Renal cortex interstitium (tissue), 11 donors: ENCODE measurements at regions not wholly inside any gene's neighbourhood (a gene's known extent, or its start where the extent isn't known, plus 50 kb on each side); places are given as distances from the start of the nearest gene placed in this dataset.

Experiments
- DNase-seq, 11 donors: peaks; one replicate each; pipeline ENCODE4 v3.0.0-alpha.2; 2013; ENCODE audit warnings: low read depth in 9 of 11, low spot score in 4 of 11; ENCODE audit errors: extremely low read depth in 1 of 11

- DNase-seq, result no peak
Observed at GRCh38 chr15:31470756-31471155, 144.1 kb downstream of the KLF13 start.

GRCh38 chr15:31471731-31472430 is 145.2 kb downstream of the KLF13 start:
- no peak for DNase-seq

DNA sequence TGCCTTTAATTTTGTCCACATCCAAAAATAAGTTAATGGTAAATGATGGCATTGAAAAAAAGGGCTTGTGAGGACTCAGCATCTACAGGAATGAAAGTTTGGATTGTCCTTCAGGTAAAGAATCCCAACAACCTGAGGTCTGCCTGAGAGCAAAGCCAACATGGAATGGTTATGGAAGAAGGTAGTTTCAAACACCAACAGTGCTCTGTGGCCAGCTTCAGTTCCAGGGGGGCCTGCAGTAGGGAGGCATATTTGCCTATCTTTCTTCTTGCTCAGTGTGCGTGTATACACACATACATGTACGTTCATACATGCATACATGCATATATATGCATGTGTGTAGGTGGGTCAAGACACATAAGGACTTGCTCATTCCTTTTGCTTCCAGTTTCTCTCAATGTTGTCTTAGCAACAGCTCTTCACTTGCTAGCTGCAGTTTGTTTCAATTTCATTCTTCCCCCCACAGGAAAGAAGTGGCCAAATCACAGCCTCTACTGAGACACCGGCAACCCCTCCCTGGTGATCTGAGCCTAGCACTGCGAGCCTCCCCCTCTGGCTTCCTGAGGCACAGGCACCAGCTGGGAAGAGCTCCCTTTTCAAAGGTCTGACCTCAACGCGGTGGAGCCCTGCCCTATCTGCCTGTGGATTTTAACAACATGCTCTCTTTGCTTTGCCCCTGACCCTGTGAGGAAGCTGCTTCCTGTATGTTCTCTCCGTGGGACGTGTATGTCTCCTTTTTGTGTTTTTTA is 146.2 kb downstream of the KLF13 start:
- DNase-seq, result peak in 3 of 11 donors; percentile 28 to 55 (median 54)

DNA sequence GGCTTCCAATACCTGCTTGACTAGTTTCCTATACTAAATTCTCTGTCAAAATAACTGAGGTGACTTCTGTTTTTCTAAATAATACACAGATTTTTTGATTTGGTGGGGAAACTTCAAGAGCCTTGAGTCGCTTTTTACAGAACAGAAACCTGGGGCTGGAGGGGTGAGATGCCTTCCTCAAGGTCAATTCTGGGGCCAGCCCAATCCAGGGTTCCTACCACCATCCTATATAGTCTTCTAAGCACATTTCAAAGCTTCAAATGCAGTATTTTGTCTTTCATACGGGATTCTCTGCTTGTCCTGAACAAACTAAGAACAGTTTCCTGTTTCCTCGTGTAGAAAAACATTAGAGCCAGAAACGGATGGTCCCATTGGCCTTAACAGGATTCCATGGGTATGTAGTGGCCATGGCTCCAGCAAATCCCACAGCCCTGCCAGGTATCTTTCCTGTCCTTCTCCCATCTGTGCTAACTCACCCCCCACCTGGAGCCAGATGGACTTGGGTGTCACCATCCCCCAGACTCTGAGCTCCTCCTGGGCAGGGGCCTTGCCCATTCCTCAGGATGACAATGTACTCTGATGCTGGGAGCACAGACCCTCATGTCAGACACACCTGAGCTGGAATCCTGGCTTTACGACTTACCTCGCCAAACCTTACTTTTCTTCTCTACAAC is 146.9 kb downstream of the KLF13 start:
- DNase-seq, result no peak

DNA sequence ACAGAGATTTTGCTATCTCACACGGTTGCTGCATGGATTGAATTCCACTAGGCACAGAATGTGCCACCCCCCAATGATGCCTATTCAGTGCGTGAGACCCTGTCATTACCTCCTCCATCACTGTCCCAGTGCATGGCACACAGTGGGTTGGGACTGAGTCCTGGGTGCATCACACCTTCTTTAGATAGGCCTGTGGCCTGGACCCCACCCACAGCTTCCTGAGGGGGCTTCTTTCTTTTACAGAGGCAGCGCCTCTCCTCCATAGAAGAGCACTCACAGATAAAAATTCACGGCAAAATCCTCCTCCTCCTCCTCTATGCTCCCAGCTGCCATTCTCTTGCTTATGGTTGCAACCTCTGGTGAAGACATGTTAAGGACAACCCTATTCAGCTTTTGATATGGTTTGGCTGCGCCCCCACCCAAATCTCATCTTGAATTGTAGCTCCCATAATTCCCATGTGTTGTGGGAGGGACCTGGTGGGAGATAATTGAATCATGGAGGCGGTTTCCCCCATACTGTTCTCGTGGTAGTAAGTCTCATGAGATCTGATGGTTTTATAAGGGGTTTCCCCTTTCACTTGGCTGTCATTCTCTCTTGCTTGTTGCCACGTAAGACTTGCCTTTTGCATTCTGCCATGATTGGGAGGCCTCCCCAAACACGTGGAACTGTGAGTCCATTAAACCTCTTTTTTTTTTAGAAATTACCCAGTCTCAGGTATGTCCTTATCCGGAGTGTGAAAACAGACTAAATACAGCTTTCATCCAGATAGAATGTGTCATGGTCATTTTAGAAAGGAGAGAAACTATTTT is 147.6 kb downstream of the KLF13 start:
- no peak for DNase-seq

- no peak for DNase-seq
Observed at GRCh38 chr15:31476236-31476810, 149.7 kb downstream of the KLF13 start.

DNA sequence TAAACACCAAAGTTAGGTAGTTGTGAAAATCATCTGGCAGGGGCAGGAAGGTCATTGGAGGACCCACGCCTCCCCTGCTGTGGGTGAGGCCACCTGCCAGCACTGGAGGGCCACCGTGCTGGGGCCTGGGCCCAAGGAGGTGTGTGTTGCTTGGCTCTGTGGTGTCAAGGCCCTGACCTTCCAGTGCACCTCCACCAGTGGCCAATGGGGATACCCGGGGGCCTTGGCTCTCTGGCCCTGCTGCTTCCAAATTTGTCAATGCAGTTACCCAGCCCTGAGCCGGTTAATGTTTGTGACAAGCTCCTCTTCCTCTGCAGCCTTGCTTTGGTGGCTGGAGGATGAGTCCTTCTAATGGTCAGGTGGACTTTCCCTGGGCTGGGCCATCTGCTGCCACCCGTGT is 150.2 kb downstream of the KLF13 start:
- DNase-seq, result no peak

- DNase-seq, result no peak
Observed at GRCh38 chr15:31477301-31477700, 150.7 kb downstream of the KLF13 start.

DNA sequence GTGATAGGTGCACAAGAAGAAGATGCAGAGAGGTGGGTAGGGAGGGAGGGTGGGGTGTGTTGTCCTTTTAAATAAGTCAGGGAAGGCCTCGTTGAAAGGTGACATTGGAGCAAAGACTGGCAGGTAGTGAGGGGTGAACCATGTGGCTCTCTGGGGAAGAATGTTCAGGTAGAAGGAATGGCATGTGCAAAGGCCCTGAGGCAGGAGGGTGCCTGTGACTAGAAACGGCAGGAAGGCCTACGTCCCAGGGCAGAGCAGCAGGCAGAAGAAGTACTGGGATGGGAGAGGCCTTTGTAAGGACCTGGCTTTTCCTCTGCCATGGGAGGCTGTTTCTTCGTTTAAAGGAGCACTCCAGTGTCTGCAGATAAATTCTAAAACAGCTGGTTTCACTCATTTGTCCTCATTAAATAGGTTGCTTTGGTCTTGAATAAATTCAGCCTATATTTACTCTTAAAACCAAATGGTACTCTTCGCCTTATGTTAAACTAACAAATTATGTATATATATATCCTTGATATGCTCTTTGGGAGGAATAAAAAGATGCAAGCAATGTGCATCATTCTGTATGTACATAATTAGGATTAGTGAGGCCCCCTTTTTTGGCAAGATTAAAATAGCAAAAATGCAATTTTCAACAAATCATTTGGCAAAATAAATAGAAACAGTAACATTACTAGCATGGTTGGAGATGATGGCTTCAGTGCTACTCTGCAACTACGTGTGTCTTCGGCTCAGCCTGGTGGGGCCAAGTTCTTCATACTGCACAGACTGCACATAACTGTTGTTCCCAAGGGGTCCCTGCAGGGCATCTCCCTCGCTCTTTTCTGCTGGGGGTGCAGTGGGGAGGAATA is 151.4 kb downstream of the KLF13 start:
- peak in 1 of 11 donors; percentile 15 for DNase-seq

DNA sequence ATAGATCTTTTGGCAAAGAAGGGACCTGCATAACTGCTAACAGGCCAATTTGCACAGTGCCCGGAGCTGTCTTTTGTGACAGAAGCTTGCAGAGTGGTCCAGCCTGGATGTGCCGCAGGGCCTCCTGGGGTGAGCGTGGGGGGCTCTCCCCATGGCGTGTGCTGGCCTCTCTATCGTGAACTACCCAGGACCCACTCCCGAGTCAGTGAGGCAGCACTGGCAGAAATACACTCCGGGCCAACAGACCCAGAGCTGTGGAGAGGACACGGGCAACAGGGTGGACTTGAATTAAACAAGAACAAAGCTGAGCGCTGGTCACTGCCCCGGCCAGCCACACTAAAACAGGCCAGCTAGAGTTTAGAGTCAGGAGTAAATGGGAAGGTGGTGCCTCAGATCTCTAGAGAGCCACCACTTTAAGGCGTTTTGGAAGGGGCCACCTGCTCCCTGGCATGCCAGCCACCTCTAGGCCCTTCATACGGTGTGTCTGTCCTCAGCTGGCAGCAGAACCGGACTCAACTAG is 152.1 kb downstream of the KLF13 start:
- DNase-seq, result no peak

- no peak for DNase-seq
Observed at GRCh38 chr15:31480356-31481025, 153.9 kb downstream of the KLF13 start.

GRCh38 chr15:31481142-31481541 is 154.5 kb downstream of the KLF13 start:
- no peak for DNase-seq

GRCh38 chr15:31482122-31482922 is 155.7 kb downstream of the KLF13 start:
- no peak for DNase-seq

DNA sequence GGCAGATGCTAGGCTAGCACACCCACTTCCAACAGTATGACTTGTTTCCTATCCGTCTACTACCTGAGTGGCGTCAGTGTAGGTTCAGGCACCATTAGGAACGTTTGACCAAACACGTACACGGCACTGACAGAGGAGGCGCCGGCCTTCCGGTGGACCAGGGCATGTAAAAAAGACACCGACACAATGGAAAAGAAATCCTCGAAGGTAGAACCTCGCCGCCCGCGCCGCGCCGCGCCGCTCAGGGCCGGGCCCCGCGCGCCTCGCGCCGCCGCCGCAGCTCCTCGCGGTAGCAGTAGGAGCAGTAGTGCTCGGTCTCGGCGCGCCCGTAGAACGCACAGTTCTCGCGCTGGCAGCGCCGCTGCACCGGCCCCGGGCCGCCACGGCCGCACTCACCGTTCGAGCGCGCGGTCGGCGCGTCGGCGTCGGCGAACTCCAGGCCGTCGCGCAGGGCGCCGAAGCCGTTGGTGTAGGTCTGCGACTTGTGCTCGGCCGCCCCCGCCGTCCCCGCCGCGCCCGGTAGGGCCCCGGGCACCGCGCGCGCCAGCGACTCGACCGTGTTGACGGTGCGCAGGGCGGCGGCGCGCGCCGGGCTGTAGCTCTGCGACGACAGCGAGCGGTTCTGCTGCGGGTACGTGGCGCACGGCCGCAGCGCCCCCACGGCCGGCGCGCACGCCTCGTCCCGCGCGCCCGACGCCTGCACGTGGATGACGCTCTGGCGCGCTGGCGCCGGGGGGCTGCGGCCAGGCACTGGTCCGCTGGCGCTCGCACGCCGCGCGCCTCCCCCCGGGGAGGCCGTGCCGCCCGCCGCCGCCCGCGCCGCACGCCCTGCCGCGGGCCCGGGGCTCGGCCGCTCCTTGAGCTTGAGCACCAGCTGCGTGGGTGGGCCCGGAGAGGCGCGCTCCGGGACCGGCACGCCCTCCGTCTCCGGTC is 156.7 kb downstream of the KLF13 start:
- no peak for DNase-seq
